CD1c-positive myeloid dendritic cell (primary cell): ENCODE measurements at regions not wholly inside any gene's neighbourhood (a gene's known extent, or its start where the extent isn't known, plus 50 kb on each side); places are given as distances from the start of the nearest gene placed in this dataset.
"Not testable (repeated sequence)": the region's sequence is repeated elsewhere in the genome, so short reads cannot be mapped to it uniquely, and the experiment has no call there.

Source experiments
- DNase-seq: peaks from one replicate; pipeline ENCODE4 v3.0.0-alpha.2; 2016; ENCODE audit errors: extremely low spot score

GRCh38 chr14:36411951-36412350 lies 91.5 kb upstream of the MBIP start:
- DNase-seq = not testable (repeated sequence)

GRCh38 chr14:36408388-36408787 lies 88.0 kb upstream of the MBIP start:
- DNase-seq = no peak

- DNase-seq = no peak
These were observed 85.3 kb upstream of the MBIP start for GRCh38 chr14:36405589-36406274.

GRCh38 chr14:36402867-36403266 lies 82.4 kb upstream of the MBIP start:
- DNase-seq = no peak

- DNase-seq = no peak
These were observed 78.2 kb upstream of the MBIP start for GRCh38 chr14:36398463-36399291.

GRCh38 chr14:36397357-36397756 lies 76.9 kb upstream of the MBIP start:
- DNase-seq = no peak

- no peak for DNase-seq
These were observed 76.4 kb upstream of the MBIP start for GRCh38 chr14:36396798-36397197.

- no peak for DNase-seq
These were observed 74.2 kb upstream of the MBIP start for GRCh38 chr14:36394593-36394992.

- no peak for DNase-seq
These were observed 70.3 kb upstream of the MBIP start for GRCh38 chr14:36390718-36391117.

GRCh38 chr14:36383767-36384431 lies 63.5 kb upstream of the MBIP start:
- no peak for DNase-seq

GRCh38 chr14:36373982-36374673 lies 53.7 kb upstream of the MBIP start:
- DNase-seq = peak; percentile 89
